ENCODE measurements at regions not wholly inside any gene's neighbourhood (a gene's known extent, or its start where the extent isn't known, plus 50 kb on each side); places are given as distances from the start of the nearest gene placed in this dataset.
"Not testable (repeated sequence)": the region's sequence is repeated elsewhere in the genome, so short reads cannot be mapped to it uniquely, and the experiment has no call there.

GRCh38 chr1:199931666-199932377, 95.7 kb upstream of the NR5A2 start:
- no peaks in the 10 kb centered on the region for H3K9me3 Mint-ChIP-seq
- peak; percentile 25 for DNase-seq
- no peak overlapping the region for H3K4me3 Mint-ChIP-seq

GRCh38 chr1:199932462-199932861, 95.0 kb upstream of the NR5A2 start:
- Mint-ChIP-seq H3K36me3 (ENCODE audit: low read depth) (no peaks in the 10 kb centered on the region), H3K9me3 (no peaks in the 10 kb centered on the region), H3K4me3 (no peak overlapping the region), H3K27me3 (ENCODE audit: low read depth) (peaks cover 26% of the 10 kb centered on the region), H3K4me1 (ENCODE audit: low read depth) (peaks cover 7% of the 10 kb centered on the region), H3K27ac (no peak overlapping the region)
- DNase-seq = no peak
- intact Hi-C loops (cut with micrococcal nuclease) = no loop called here
- CTCF ChIA-PET = no interaction called here

More at GRCh38 chr1:199931666-199932377, 95.7 kb upstream of the NR5A2 start:
- intact Hi-C loops (cut with micrococcal nuclease) = no loop called here
- Mint-ChIP-seq H3K4me1 (ENCODE audit: low read depth) (peaks cover 7% of the 10 kb centered on the region), H3K27ac (no peak overlapping the region), H3K36me3 (ENCODE audit: low read depth) (no peaks in the 10 kb centered on the region), H3K27me3 (ENCODE audit: low read depth) (peaks cover 20% of the 10 kb centered on the region)
- CTCF ChIA-PET = no interaction called here

DNA sequence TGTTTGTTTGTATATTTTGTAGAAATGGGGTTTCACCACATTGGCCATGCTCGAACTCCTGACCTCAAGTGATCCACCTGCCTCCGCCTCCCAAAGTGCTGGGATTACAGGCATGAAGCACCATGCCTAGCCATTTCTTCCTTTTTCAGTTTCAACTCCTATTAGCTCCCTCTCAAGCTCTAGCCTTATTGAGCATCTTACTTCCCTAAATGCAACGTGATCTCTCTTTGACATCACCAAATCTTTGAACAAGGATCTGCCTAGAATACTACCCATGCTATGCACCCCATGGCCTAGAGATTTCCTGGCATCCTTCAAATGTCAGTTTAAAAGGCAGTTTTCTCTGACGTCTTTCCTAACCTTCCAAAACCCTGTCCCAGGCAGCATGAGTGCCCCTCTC, 91.1 kb upstream of the NR5A2 start:
- CTCF ChIA-PET = no interaction called here
- no peak overlapping the region for H3K27ac Mint-ChIP-seq
- peaks cover 36% of the 10 kb centered on the region for H3K27me3 Mint-ChIP-seq (ENCODE audit: low read depth)
- H3K4me3 Mint-ChIP-seq = no peak overlapping the region
- H3K9me3 Mint-ChIP-seq = no peaks in the 10 kb centered on the region
- H3K36me3 Mint-ChIP-seq (ENCODE audit: low read depth) = no peaks in the 10 kb centered on the region
- no peak for DNase-seq
- intact Hi-C loops (cut with micrococcal nuclease) = no loop called here
- peaks cover 15% of the 10 kb centered on the region for H3K4me1 Mint-ChIP-seq (ENCODE audit: low read depth)

DNA sequence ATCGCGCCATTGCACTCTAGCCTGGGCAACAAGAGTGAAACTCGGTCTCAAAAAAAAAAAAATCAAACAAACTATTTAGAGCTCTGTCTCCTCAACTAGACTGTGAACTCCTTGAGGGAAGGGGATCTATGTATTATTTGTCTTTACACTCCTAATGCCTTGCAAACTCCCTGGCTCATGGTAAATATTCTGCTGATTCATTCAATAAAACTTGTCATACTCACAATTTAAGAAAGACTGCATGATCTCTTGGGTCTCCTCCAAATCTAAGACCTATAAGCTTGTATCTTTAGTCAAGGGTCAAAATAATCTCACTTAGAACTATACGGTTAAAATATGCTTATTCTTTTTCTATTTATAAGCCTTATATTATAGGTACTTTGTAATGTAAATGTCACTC, 90.3 kb upstream of the NR5A2 start:
- intact Hi-C loops (cut with micrococcal nuclease) = no loop called here
- no peak for DNase-seq
- Mint-ChIP-seq H3K27me3 (ENCODE audit: low read depth) (peaks cover 33% of the 10 kb centered on the region), H3K9me3 (no peaks in the 10 kb centered on the region), H3K4me1 (ENCODE audit: low read depth) (peaks cover 17% of the 10 kb centered on the region), H3K4me3 (no peak overlapping the region), H3K36me3 (ENCODE audit: low read depth) (no peaks in the 10 kb centered on the region), H3K27ac (no peak overlapping the region)
- CTCF ChIA-PET = no interaction called here

DNA sequence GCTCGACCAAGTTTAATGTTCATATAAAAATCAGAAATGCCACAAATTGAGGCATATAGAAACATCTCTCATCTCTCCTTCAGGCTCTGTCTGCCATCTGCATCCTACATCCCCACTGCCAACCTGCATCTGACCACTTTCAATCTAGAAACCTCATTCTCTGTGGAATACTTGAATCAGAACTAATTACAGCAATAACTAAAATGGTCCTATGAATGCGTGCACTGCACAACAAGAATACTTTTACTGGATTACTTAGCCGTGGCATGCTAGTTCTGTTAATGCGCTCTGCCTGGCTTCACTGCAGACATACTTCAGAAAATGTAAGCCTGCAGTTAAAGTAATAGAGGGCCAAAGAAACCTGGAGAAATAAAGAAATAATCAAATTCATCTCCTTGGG, 89.8 kb upstream of the NR5A2 start:
- no peak for DNase-seq
- CTCF ChIA-PET = no interaction called here
- Mint-ChIP-seq H3K36me3 (ENCODE audit: low read depth) (no peaks in the 10 kb centered on the region), H3K4me3 (no peak overlapping the region), H3K27ac (no peak overlapping the region), H3K9me3 (no peaks in the 10 kb centered on the region), H3K4me1 (ENCODE audit: low read depth) (peaks cover 14% of the 10 kb centered on the region), H3K27me3 (ENCODE audit: low read depth) (peaks cover 33% of the 10 kb centered on the region)
- intact Hi-C loops (cut with micrococcal nuclease) = no loop called here

DNA sequence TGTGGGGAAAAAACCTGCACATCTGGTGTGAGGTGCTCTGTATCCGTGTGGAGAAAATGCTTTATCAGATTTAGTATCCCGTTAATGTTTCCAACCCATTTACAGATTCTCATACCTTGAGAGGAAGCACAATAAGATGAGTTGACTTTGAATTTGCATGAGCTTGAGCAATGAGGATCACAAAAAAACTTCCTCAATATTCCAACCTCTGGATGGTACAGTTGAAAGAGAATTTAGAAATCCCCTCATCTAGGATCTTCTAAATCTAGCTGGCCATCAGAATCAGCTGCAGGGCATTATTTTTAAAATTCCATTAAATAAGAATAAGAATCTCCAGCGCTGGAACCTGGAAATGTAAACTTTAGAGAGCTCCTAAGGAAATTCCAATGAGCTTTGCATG, 82.5 kb upstream of the NR5A2 start:
- intact Hi-C loops (cut with micrococcal nuclease) = loop anchor here (5.0 to 10.0 kb wide), 2 partner anchors 92 to 920 kb away; no protein-coding TSS in a partner anchor
- Mint-ChIP-seq H3K27me3 (ENCODE audit: low read depth) (peaks cover 31% of the 10 kb centered on the region), H3K4me3 (no peak overlapping the region), H3K9me3 (no peaks in the 10 kb centered on the region), H3K27ac (no peak overlapping the region), H3K4me1 (ENCODE audit: low read depth) (peaks cover 12% of the 10 kb centered on the region), H3K36me3 (ENCODE audit: low read depth) (no peaks in the 10 kb centered on the region)
- DNase-seq = no peak
- CTCF ChIA-PET = no interaction called here

DNA sequence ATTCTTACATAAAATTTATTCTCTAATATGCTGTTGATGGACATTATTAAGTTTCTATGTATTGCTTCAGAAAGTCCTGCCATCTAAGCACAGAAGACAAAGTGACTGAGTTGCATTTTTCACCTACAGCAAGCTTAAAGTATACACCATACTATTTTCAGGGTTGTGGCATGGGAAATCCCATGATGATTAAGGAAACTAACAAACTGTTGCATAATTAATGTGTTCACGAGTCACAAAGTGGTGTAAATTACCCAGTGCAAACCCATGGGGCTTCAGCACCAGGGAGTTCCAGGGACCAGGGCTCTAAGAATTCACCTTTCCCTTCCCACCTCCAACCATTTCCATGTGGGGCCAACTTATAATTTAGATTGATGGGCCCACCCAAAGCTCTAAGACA, 81.9 kb upstream of the NR5A2 start:
- H3K27ac Mint-ChIP-seq = no peak overlapping the region
- H3K36me3 Mint-ChIP-seq (ENCODE audit: low read depth) = no peaks in the 10 kb centered on the region
- no peak overlapping the region for H3K4me3 Mint-ChIP-seq
- DNase-seq = no peak
- H3K9me3 Mint-ChIP-seq = no peaks in the 10 kb centered on the region
- H3K4me1 Mint-ChIP-seq (ENCODE audit: low read depth) = peaks cover 12% of the 10 kb centered on the region
- intact Hi-C loops (cut with micrococcal nuclease) = loop anchor here (10.0 kb wide), 1 partner anchor 919 kb away; no protein-coding TSS in a partner anchor
- CTCF ChIA-PET = interaction anchor here (1.4 kb wide), 1 partner anchor 108 kb away, joined by 3 read pairs; no protein-coding TSS in a partner anchor
- peaks cover 31% of the 10 kb centered on the region for H3K27me3 Mint-ChIP-seq (ENCODE audit: low read depth)

GRCh38 chr1:199946305-199947155, 81.0 kb upstream of the NR5A2 start:
- peaks cover 36% of the 10 kb centered on the region for H3K27me3 Mint-ChIP-seq (ENCODE audit: low read depth)
- no peak for DNase-seq
- intact Hi-C loops (cut with micrococcal nuclease) = loop anchor here (10.0 kb wide), 1 partner anchor 918 kb away; no protein-coding TSS in a partner anchor
- no peak overlapping the region for H3K27ac Mint-ChIP-seq
- H3K9me3 Mint-ChIP-seq = no peaks in the 10 kb centered on the region
- H3K4me1 Mint-ChIP-seq (ENCODE audit: low read depth) = peaks cover 6% of the 10 kb centered on the region
- no peaks in the 10 kb centered on the region for H3K36me3 Mint-ChIP-seq (ENCODE audit: low read depth)
- CTCF ChIA-PET = interaction anchor here (1.4 kb wide), 1 partner anchor 107 kb away, joined by 3 read pairs; no protein-coding TSS in a partner anchor
- H3K4me3 Mint-ChIP-seq = no peak overlapping the region

GRCh38 chr1:199948587-199949280, 78.8 kb upstream of the NR5A2 start:
- Mint-ChIP-seq H3K4me3 (no peak overlapping the region), H3K27ac (no peak overlapping the region), H3K36me3 (ENCODE audit: low read depth) (no peaks in the 10 kb centered on the region), H3K4me1 (ENCODE audit: low read depth) (no peaks in the 10 kb centered on the region), H3K27me3 (ENCODE audit: low read depth) (peaks cover 41% of the 10 kb centered on the region), H3K9me3 (no peaks in the 10 kb centered on the region)
- intact Hi-C loops (cut with micrococcal nuclease) = loop anchor here (10.0 kb wide), 1 partner anchor 916 kb away; no protein-coding TSS in a partner anchor
- CTCF ChIA-PET = no interaction called here
- no peak for DNase-seq

GRCh38 chr1:199951005-199951404, 76.5 kb upstream of the NR5A2 start:
- H3K27me3 Mint-ChIP-seq (ENCODE audit: low read depth) = peaks cover 32% of the 10 kb centered on the region
- CTCF ChIA-PET = interaction anchor here (0.6 kb wide), 1 partner anchor 130 kb away, joined by 3 read pairs; no protein-coding TSS in a partner anchor
- H3K9me3 Mint-ChIP-seq; H3K4me1 Mint-ChIP-seq (ENCODE audit: low read depth); H3K4me3 Mint-ChIP-seq; intact Hi-C loops (cut with micrococcal nuclease); H3K36me3 Mint-ChIP-seq (ENCODE audit: low read depth); H3K27ac Mint-ChIP-seq; DNase-seq: not testable (repeated sequence)

DNA sequence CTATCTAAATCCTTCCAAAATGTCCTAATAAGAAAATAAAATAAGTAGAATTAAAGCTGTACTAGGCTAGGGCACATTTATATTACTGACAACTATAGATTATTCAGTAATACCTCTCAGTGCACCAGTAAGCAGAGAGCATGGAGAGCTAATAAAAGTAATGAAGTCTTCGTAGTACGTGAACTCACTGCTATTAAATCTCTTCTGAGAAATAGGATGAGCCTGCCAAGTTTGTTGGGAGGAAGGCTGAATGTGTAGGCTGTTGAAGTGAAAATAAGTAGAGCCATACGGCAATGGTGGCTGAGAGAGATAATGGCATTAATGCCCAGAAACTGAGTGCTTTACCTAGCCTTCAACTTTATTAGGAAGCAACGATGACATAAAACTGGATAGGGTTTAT, 73.9 kb upstream of the NR5A2 start:
- H3K4me1 Mint-ChIP-seq (ENCODE audit: low read depth) = no peaks in the 10 kb centered on the region
- no peak overlapping the region for H3K27ac Mint-ChIP-seq
- no peaks in the 10 kb centered on the region for H3K36me3 Mint-ChIP-seq (ENCODE audit: low read depth)
- CTCF ChIA-PET = interaction anchor here (0.6 kb wide), 1 partner anchor 128 kb away, joined by 3 read pairs; no protein-coding TSS in a partner anchor
- no peak for DNase-seq
- no peak overlapping the region for H3K4me3 Mint-ChIP-seq
- peaks cover 18% of the 10 kb centered on the region for H3K27me3 Mint-ChIP-seq (ENCODE audit: low read depth)
- intact Hi-C loops (cut with micrococcal nuclease) = no loop called here
- no peaks in the 10 kb centered on the region for H3K9me3 Mint-ChIP-seq

- intact Hi-C loops (cut with micrococcal nuclease) = no loop called here
- Mint-ChIP-seq H3K4me1 (ENCODE audit: low read depth) (no peaks in the 10 kb centered on the region), H3K36me3 (ENCODE audit: low read depth) (no peaks in the 10 kb centered on the region), H3K27me3 (ENCODE audit: low read depth) (peaks cover 14% of the 10 kb centered on the region), H3K27ac (no peak overlapping the region), H3K4me3 (no peak overlapping the region), H3K9me3 (no peaks in the 10 kb centered on the region)
- DNase-seq = peak; percentile 18
- CTCF ChIA-PET = no interaction called here
These were observed 72.8 kb upstream of the NR5A2 start for GRCh38 chr1:199954699-199955098.
